ENCODE measurements at regions not wholly inside any gene's neighbourhood (a gene's known extent, or its start where the extent isn't known, plus 50 kb on each side); places are given as distances from the start of the nearest gene placed in this dataset.

DNA sequence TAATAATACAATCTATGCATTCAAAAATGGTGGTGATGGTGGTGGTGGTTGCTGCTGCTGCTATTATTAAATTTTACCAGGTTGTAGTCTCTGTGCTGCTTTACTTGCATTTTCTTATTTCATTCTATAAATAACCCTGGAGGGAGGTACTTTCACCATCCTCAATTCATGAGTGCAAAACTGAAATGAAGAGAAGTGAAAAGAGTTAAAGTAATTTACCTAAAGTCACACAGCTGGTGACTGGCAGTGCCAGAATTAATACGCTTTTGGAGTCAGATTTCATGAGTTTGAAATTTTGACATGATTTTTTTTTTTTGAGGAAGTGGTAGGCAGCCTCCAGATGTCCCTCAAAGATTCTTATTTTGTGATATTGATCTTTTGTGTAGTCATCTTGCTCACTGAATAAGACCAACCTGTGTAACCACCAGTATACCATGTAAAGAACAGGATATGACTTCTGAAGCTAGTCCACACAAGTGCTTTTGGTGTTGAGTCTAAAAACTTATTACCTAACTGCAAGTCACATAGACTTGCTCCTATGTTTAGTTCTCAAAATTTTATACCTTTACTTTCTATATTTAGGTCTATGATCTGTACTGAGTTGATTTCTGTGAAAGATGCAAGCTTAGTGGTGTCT lies 218.8 kb downstream of the ZWINT start:
- ChIA-PET RAD21 (ENCODE audit: unreplicated experiment) (no interaction called here), POLR2A (no interaction called here), SMC1A (ENCODE audit: uncharacterized antibody, unreplicated experiment) (no interaction called here), CTCF (interaction anchor here (0.7 to 1.1 kb wide), 3 partner anchors 9 to 298 kb away, joined by 3 read pairs; no protein-coding TSS in a partner anchor)
- Histone ChIP-seq H3K4me3 (no peak overlapping the region), H2AFZ (ENCODE audit: control insufficient read depth, low read depth, low read length) (no peak overlapping the region; the same call in 1 of the 2 replicates), H3K9ac (ENCODE audit: control insufficient read depth, insufficient read depth, low read length) (no peak overlapping the region), H3K36me3 (ENCODE audit: control insufficient read depth in 2 of 2, insufficient read depth in 2 of 2, low read length in 1 of 2) (no peaks in the 10 kb centered on the region), H3K79me2 (ENCODE audit: control insufficient read depth, insufficient read depth, low read length) (no peaks in the 10 kb centered on the region), H3K4me2 (ENCODE audit: control insufficient read depth, insufficient read depth) (peak overlapping the region; percentile 0; the same call in 1 of the 2 replicates), H4K20me1 (ENCODE audit: control insufficient read depth, insufficient read depth) (no peaks in the 10 kb centered on the region), H3K27ac (ENCODE audit: control insufficient read depth, insufficient read depth) (peak overlapping the region; percentile 7; the same call in 1 of the 2 replicates), H3K4me1 (ENCODE audit: control insufficient read depth, insufficient read depth, low read length) (no peaks in the 10 kb centered on the region), H3K9me3 (replicated peaks; ENCODE audit: control insufficient read depth, insufficient read depth, low read length) (no peaks in the 10 kb centered on the region), H3K27me3 (replicated peaks in 1 of 2; ENCODE audit: control insufficient read depth in 2 of 2, insufficient read depth in 2 of 2, low read length in 1 of 2) (no peaks in the 10 kb centered on the region)
- intact Hi-C loops (cut with micrococcal nuclease; ENCODE audit: unreplicated experiment), result no loop called here
- no TSS peak for BruUV-seq (replicated peaks)
- TF ChIP-seq, protein P1, sequence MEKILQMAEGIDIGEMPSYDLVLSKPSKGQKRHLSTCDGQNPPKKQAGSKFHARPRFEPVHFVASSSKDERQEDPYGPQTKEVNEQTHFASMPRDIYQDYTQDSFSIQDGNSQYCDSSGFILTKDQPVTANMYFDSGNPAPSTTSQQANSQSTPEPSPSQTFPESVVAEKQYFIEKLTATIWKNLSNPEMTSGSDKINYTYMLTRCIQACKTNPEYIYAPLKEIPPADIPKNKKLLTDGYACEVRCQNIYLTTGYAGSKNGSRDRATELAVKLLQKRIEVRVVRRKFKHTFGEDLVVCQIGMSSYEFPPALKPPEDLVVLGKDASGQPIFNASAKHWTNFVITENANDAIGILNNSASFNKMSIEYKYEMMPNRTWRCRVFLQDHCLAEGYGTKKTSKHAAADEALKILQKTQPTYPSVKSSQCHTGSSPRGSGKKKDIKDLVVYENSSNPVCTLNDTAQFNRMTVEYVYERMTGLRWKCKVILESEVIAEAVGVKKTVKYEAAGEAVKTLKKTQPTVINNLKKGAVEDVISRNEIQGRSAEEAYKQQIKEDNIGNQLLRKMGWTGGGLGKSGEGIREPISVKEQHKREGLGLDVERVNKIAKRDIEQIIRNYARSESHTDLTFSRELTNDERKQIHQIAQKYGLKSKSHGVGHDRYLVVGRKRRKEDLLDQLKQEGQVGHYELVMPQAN (conservative IDR thresholded peaks at IDR 0.05), result no peak
- no peak for TF ChIP-seq PAX8 (IDR thresholded peaks at IDR 0.05)
- TF ChIP-seq, protein P2, sequence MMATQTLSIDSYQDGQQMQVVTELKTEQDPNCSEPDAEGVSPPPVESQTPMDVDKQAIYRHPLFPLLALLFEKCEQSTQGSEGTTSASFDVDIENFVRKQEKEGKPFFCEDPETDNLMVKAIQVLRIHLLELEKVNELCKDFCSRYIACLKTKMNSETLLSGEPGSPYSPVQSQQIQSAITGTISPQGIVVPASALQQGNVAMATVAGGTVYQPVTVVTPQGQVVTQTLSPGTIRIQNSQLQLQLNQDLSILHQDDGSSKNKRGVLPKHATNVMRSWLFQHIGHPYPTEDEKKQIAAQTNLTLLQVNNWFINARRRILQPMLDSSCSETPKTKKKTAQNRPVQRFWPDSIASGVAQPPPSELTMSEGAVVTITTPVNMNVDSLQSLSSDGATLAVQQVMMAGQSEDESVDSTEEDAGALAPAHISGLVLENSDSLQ (IDR thresholded peaks at IDR 0.05), result peak; percentile 54
- TF ChIP-seq MEF2A (IDR thresholded peaks at IDR 0.05; ENCODE audit: insufficient read depth, low read depth, low read length), result peak; percentile 85
- TF ChIP-seq, protein P3, sequence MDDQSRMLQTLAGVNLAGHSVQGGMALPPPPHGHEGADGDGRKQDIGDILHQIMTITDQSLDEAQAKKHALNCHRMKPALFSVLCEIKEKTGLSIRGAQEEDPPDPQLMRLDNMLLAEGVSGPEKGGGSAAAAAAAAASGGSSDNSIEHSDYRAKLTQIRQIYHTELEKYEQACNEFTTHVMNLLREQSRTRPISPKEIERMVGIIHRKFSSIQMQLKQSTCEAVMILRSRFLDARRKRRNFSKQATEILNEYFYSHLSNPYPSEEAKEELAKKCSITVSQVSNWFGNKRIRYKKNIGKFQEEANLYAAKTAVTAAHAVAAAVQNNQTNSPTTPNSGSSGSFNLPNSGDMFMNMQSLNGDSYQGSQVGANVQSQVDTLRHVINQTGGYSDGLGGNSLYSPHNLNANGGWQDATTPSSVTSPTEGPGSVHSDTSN (IDR thresholded peaks at IDR 0.05; ENCODE audit: insufficient replicate concordance, low read depth, low read length), result no peak
- TF ChIP-seq PML (IDR thresholded peaks at IDR 0.05; ENCODE audit: low read length), result no peak
- no peak for TF ChIP-seq NR2C1 (IDR thresholded peaks at IDR 0.05)
- TF ChIP-seq, protein P4, sequence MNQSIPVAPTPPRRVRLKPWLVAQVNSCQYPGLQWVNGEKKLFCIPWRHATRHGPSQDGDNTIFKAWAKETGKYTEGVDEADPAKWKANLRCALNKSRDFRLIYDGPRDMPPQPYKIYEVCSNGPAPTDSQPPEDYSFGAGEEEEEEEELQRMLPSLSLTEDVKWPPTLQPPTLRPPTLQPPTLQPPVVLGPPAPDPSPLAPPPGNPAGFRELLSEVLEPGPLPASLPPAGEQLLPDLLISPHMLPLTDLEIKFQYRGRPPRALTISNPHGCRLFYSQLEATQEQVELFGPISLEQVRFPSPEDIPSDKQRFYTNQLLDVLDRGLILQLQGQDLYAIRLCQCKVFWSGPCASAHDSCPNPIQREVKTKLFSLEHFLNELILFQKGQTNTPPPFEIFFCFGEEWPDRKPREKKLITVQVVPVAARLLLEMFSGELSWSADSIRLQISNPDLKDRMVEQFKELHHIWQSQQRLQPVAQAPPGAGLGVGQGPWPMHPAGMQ (IDR thresholded peaks at IDR 0.05; ENCODE audit: borderline replicate concordance), result no peak
- 0 out of 2 replicates have a peak, but pooled peaks have one; percentile 1 for TF ChIP-seq RAD21 (IDR thresholded peaks at IDR 0.05; ENCODE audit: insufficient read depth, low read depth, low read length)
- TF ChIP-seq SPI1 (IDR thresholded peaks at IDR 0.05; ENCODE audit: borderline replicate concordance, insufficient read depth, low read depth, low read length), result peak; percentile 52; the same call in 1 of the 2 replicates
- TF ChIP-seq RUNX3 (IDR thresholded peaks at IDR 0.05; ENCODE audit: low read length), result 0 out of 2 replicates have a peak, but pooled peaks have one; percentile 31
- TF ChIP-seq NFYB (IDR thresholded peaks at IDR 0.05; ENCODE audit: insufficient read depth, low read depth, low read length), result no peak
- TF ChIP-seq DPF2 (IDR thresholded peaks at IDR 0.05), result no peak
- TF ChIP-seq CREM (IDR thresholded peaks at IDR 0.05; ENCODE audit: low read depth), result 0 out of 2 replicates have a peak, but pooled peaks have one; percentile 36
- TF ChIP-seq NFIC (IDR thresholded peaks at IDR 0.05; ENCODE audit: low read depth, low read length), result peak; percentile 58
- TF ChIP-seq SIX5 (IDR thresholded peaks at IDR 0.05; ENCODE audit: low read depth, low read length, severe bottlenecking), result no peak
- FAIRE-seq, result peak; percentile 77
- in situ Hi-C loops (cut with MboI), result no loop called here
- ATAC-seq, result peak; percentile 90
- WGBS (ENCODE audit: insufficient coverage, insufficient replicate concordance, low lambda C conversion rate, missing lambda C conversion rate), result 0% methylated on average over 1 of the region's 1 CpG
- DNase-seq (ENCODE audit: low read depth, low spot score), result peak; percentile 50
